Upper lobe of left lung (tissue), 6 donors: ENCODE measurements at regions not wholly inside any gene's neighbourhood (a gene's known extent, or its start where the extent isn't known, plus 50 kb on each side); places are given as distances from the start of the nearest gene placed in this dataset.

ENCODE experiments used
- ATAC-seq, 2 donors: fragments of 200-7000 bp; cut with Tn5 transposase; one replicate each; pipeline ENCODE4 v1.9.1; 2022; ENCODE audit warnings: mild to moderate bottlenecking in 2 of 2, moderate library complexity in 2 of 2; ENCODE audit not compliant: low FRiP score in 2 of 2
- DNase-seq, 2 donors: peaks; one replicate each; pipeline ENCODE4 v3.0.0-alpha.2; 2019 to 2020
- H3K27ac ChIP-seq, 4 donors: fragments of 200-600 bp; sonication (generic); one replicate each; pipeline ENCODE4 v1.5.1; 2016 to 2019
- H3K27me3 ChIP-seq, 4 donors: fragments of 200-600 bp; sonication (generic); one replicate each; pipeline ENCODE4 v1.5.1; 2017 to 2019
- H3K36me3 ChIP-seq, 4 donors: fragments of 200-600 bp; sonication (generic); one replicate each; pipeline ENCODE4 v1.5.1; 2016 to 2019
- H3K4me1 ChIP-seq, 4 donors: fragments of 200-600 bp; sonication (generic); one replicate each; pipeline ENCODE4 v1.5.1; 2018 to 2019
- H3K4me3 ChIP-seq, 4 donors: fragments of 200-600 bp; sonication (generic); one replicate each; pipeline ENCODE4 v1.5.1; 2017 to 2019; ENCODE audit warnings: mild to moderate bottlenecking in 2 of 4, moderate library complexity in 1 of 4
- H3K9me3 ChIP-seq, 4 donors: fragments of 200-600 bp; sonication (generic); one replicate each; pipeline ENCODE4 v1.5.1; 2018 to 2019
- CTCF ChIP-seq, 6 experiments: fragments of 450-650 bp in 4 of 6; fragments of 200-600 bp in 2 of 6; sonication (generic) in 2 of 6; IDR thresholded peaks; one replicate each; pipeline ENCODE4 v1.5.1; 2016 to 2019; ENCODE audit warnings: antibody characterized with exemption in 6 of 6
- EP300 ChIP-seq, 4 donors: sonication (generic); formaldehyde crosslinking; IDR thresholded peaks; one replicate each; pipeline ENCODE4 v1.5.1; 2017; ENCODE audit warnings: antibody characterized with exemption in 4 of 4, control low read depth in 2 of 4
- POLR2A ChIP-seq, 4 donors: fragments of 450-650 bp; IDR thresholded peaks; one replicate each; pipeline ENCODE4 v1.5.1; 2016 to 2017; ENCODE audit warnings: antibody characterized with exemption in 4 of 4, mild to moderate bottlenecking in 2 of 4
- POLR2AphosphoS5 ChIP-seq, 2 donors: sonication (generic); formaldehyde crosslinking; IDR thresholded peaks; one replicate each; pipeline ENCODE4 v1.5.1; 2017; ENCODE audit warnings: antibody characterized with exemption in 2 of 2
- WGBS, 2 donors: methylation state at CpG; one replicate each; pipeline ENCODE4 v1.1.5; 2017 to 2018; 5-methylcytosine and 5-hydroxymethylcytosine counted together
- donor health status: DM: no; HTN: no; CAD: no; lungs with moderate emphysema.
- donor health status: DM: no; HTN: yes; CAD: no; lungs with severe emphysema.

- H3K9me3 ChIP-seq: peaks cover 0 to 12% (median 3%) of the 10 kb centered on the region in 4 donors
- DNase-seq: no peak
These were observed 251.1 kb downstream of the INSIG2 start for GRCh38 chr2:118339386-118339785.

GRCh38 chr2:118333664-118334063 lies 245.4 kb downstream of the INSIG2 start:
- Histone ChIP-seq H3K4me1 (no peaks in the 10 kb centered on the region), H3K36me3 (no peaks in the 10 kb centered on the region), H3K9me3 (no peaks in the 10 kb centered on the region), H3K4me3 (no peak overlapping the region), H3K27me3 (no peaks in the 10 kb centered on the region), H3K27ac (no peak overlapping the region)
- ATAC-seq (no peak), DNase-seq (no peak)
- TF ChIP-seq POLR2A (IDR thresholded peaks at IDR 0.05): no peak
- TF ChIP-seq CTCF (IDR thresholded peaks at IDR 0.05): no peak
- TF ChIP-seq POLR2AphosphoS5 (IDR thresholded peaks at IDR 0.05): no peak
- TF ChIP-seq EP300 (IDR thresholded peaks at IDR 0.05): no peak

More at GRCh38 chr2:118339386-118339785, 251.1 kb downstream of the INSIG2 start:
- no peak overlapping the region for H3K4me3 ChIP-seq
- H3K36me3 ChIP-seq: no peaks in the 10 kb centered on the region
- 81 to 94% methylated on average over 1 of the region's 1 CpG for WGBS, 2 donors
- no peak for ATAC-seq
- H3K4me1 ChIP-seq: no peaks in the 10 kb centered on the region
- no peak for TF ChIP-seq POLR2AphosphoS5 (IDR thresholded peaks at IDR 0.05)
- no peak for TF ChIP-seq CTCF (IDR thresholded peaks at IDR 0.05)
- no peak for TF ChIP-seq POLR2A (IDR thresholded peaks at IDR 0.05)
- no peak for TF ChIP-seq EP300 (IDR thresholded peaks at IDR 0.05)
- no peaks in the 10 kb centered on the region for H3K27me3 ChIP-seq
- H3K27ac ChIP-seq: no peak overlapping the region

GRCh38 chr2:118325321-118325955 lies 237.2 kb downstream of the INSIG2 start:
- 64 to 65% methylated on average over 6 of the region's 6 CpGs for WGBS, 2 donors
- Histone ChIP-seq H3K27ac (no peak overlapping the region), H3K4me1 (no peaks in the 10 kb centered on the region), H3K4me3 (no peak overlapping the region), H3K36me3 (no peaks in the 10 kb centered on the region), H3K9me3 (no peaks in the 10 kb centered on the region), H3K27me3 (no peaks in the 10 kb centered on the region)
- DNase-seq (no peak), ATAC-seq (no peak)
- no peak for TF ChIP-seq CTCF (IDR thresholded peaks at IDR 0.05)
- no peak for TF ChIP-seq POLR2A (IDR thresholded peaks at IDR 0.05)

GRCh38 chr2:118322406-118322805 lies 234.1 kb downstream of the INSIG2 start:
- Histone ChIP-seq H3K27me3 (no peaks in the 10 kb centered on the region), H3K4me1 (no peaks in the 10 kb centered on the region), H3K36me3 (no peaks in the 10 kb centered on the region), H3K9me3 (no peaks in the 10 kb centered on the region), H3K27ac (no peak overlapping the region), H3K4me3 (no peak overlapping the region)
- 73 to 84% methylated on average over 2 of the region's 2 CpGs for WGBS, 2 donors
- ATAC-seq: no peak
- TF ChIP-seq POLR2AphosphoS5 (IDR thresholded peaks at IDR 0.05) (no peak), POLR2A (IDR thresholded peaks at IDR 0.05) (no peak), EP300 (IDR thresholded peaks at IDR 0.05) (no peak), CTCF (IDR thresholded peaks at IDR 0.05) (no peak)
- DNase-seq: no peak

GRCh38 chr2:118321432-118322105 lies 233.3 kb downstream of the INSIG2 start:
- WGBS, 2 donors: 31 to 37% methylated on average over 5 of the region's 5 CpGs
- no peaks in the 10 kb centered on the region for H3K27me3 ChIP-seq
- no peaks in the 10 kb centered on the region for H3K9me3 ChIP-seq
- DNase-seq (no peak), ATAC-seq (no peak)
- no peak overlapping the region for H3K4me3 ChIP-seq
- H3K27ac ChIP-seq: no peak overlapping the region
- H3K36me3 ChIP-seq: no peaks in the 10 kb centered on the region
- TF ChIP-seq POLR2AphosphoS5 (IDR thresholded peaks at IDR 0.05): no peak
- no peak for TF ChIP-seq CTCF (IDR thresholded peaks at IDR 0.05)
- no peak for TF ChIP-seq EP300 (IDR thresholded peaks at IDR 0.05)
- no peak for TF ChIP-seq POLR2A (IDR thresholded peaks at IDR 0.05)
- H3K4me1 ChIP-seq: no peaks in the 10 kb centered on the region
